ENCODE measurements at regions not wholly inside any gene's neighbourhood (a gene's known extent, or its start where the extent isn't known, plus 50 kb on each side); places are given as distances from the start of the nearest gene placed in this dataset.

DNA sequence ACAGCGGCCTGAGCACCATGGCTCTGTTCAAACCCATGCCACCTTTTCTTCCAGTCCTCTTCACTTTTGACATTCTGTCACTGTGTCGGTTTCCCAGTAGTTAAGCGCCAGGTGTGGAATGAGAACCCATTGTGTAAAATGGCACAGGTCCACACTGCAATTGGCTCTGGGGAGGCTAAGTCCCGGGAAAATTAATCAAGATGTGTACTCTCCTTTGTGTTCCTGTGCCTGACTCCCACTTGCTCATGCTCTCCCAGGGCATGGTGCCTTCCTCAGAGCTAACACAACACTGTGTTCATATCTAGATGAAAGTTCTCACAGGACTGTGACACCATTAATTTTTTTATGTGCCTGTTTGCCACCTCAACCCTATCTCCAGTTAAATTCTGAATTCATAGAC lies 59.0 kb upstream of the BTG3 start:
- Histone ChIP-seq H3K27me3 (ENCODE audit: control insufficient read depth, extremely low read depth, insufficient read depth, low read length) (no peaks in the 10 kb centered on the region), H3K27ac (ENCODE audit: control insufficient read depth, insufficient read depth, low read length) (no peak overlapping the region), H3K36me3 (ENCODE audit: control insufficient read depth in 2 of 2, extremely low read depth in 1 of 2, insufficient read depth in 2 of 2, low read length in 2 of 2) (no peaks in the 10 kb centered on the region), H3K9me3 (ENCODE audit: control insufficient read depth, low read depth, low read length) (no peaks in the 10 kb centered on the region), H2AFZ (ENCODE audit: control insufficient read depth, low read length) (no peak overlapping the region), H3K4me1 (ENCODE audit: control insufficient read depth, extremely low read depth, insufficient read depth, low read length) (peaks cover 15% of the 10 kb centered on the region), H4K20me1 (ENCODE audit: control insufficient read depth, extremely low read depth, insufficient read depth, low read length) (no peaks in the 10 kb centered on the region), H3K9me1 (ENCODE audit: control insufficient read depth, extremely low read depth, insufficient read depth, low read length) (no peaks in the 10 kb centered on the region), H3K9ac (ENCODE audit: control insufficient read depth, extremely low read depth, insufficient read depth, low read length) (no peak overlapping the region), H3K79me2 (ENCODE audit: control insufficient read depth, insufficient read depth, low read length) (no peaks in the 10 kb centered on the region), H3K4me3 (ENCODE audit: control insufficient read depth in 2 of 3, extremely low read depth in 1 of 3, insufficient read depth in 2 of 3, low read depth in 1 of 3, low read length in 3 of 3) (no peak overlapping the region), H3K4me2 (ENCODE audit: control insufficient read depth, extremely low read depth, insufficient read depth, low read depth, low read length) (no peak overlapping the region)
- TF ChIP-seq, protein P1, sequence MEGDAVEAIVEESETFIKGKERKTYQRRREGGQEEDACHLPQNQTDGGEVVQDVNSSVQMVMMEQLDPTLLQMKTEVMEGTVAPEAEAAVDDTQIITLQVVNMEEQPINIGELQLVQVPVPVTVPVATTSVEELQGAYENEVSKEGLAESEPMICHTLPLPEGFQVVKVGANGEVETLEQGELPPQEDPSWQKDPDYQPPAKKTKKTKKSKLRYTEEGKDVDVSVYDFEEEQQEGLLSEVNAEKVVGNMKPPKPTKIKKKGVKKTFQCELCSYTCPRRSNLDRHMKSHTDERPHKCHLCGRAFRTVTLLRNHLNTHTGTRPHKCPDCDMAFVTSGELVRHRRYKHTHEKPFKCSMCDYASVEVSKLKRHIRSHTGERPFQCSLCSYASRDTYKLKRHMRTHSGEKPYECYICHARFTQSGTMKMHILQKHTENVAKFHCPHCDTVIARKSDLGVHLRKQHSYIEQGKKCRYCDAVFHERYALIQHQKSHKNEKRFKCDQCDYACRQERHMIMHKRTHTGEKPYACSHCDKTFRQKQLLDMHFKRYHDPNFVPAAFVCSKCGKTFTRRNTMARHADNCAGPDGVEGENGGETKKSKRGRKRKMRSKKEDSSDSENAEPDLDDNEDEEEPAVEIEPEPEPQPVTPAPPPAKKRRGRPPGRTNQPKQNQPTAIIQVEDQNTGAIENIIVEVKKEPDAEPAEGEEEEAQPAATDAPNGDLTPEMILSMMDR (optimal IDR thresholded peaks at IDR 0.05 in 1 of 3, IDR thresholded peaks at IDR 0.05 in 1 of 3, conservative IDR thresholded peaks at IDR 0.05 in 1 of 3; ENCODE audit: extremely low read depth in 1 of 3, insufficient read depth in 2 of 3, low read length in 3 of 3): no peak
- no peak for TF ChIP-seq EZH2 (IDR thresholded peaks at IDR 0.05; ENCODE audit: low read length)
- dilution Hi-C loops (cut with MboI; ENCODE audit: extremely low pct_ligation_motif_present, low sequenced_read_pairs): no loop called here
- DNase-seq (ENCODE audit: low read depth, low spot score): no peak
- FAIRE-seq: no peak

DNA sequence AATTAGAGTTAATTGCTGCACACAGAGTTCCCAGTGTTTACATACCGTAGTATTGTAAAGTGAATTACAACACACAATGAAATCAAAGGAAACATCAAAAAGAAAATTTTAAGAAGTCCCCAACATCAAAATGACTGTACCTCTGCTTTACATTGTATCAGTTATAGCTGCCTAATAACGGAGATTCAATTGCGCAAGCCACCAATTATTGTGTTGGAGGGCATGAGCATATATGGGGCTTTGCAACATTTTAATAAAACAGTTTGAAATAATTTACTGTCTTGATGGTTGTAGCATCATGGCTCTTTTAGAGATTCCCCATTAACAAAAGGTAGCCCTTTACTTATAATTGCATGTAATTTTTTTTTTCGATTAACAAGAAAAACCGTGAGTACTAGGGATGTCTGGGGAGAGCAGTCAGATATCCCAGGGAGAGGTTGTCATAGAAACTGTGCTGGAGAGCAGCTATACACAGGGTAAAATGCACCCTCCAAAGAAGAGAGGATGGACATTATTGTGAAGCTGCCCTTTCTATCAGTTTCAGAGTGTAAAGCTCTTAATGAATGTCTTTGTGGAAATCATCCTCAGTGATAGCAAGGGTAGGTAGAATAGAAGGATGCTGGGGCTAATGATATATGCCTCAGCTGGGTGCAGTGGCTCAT lies 55.9 kb upstream of the BTG3 start:
- no peak overlapping the region for H2AFZ ChIP-seq (ENCODE audit: control insufficient read depth, low read length)
- dilution Hi-C loops (cut with MboI; ENCODE audit: extremely low pct_ligation_motif_present, low sequenced_read_pairs): no loop called here
- no peak overlapping the region for H3K4me2 ChIP-seq (ENCODE audit: control insufficient read depth, extremely low read depth, insufficient read depth, low read depth, low read length)
- H3K4me3 ChIP-seq (ENCODE audit: control insufficient read depth in 2 of 3, extremely low read depth in 1 of 3, insufficient read depth in 2 of 3, low read depth in 1 of 3, low read length in 3 of 3): no peak overlapping the region
- H3K36me3 ChIP-seq (ENCODE audit: control insufficient read depth in 2 of 2, extremely low read depth in 1 of 2, insufficient read depth in 2 of 2, low read length in 2 of 2): no peaks in the 10 kb centered on the region
- DNase-seq (ENCODE audit: low read depth, low spot score): no peak
- H3K9me3 ChIP-seq (ENCODE audit: control insufficient read depth, low read depth, low read length): no peaks in the 10 kb centered on the region
- no peaks in the 10 kb centered on the region for H3K79me2 ChIP-seq (ENCODE audit: control insufficient read depth, insufficient read depth, low read length)
- no peaks in the 10 kb centered on the region for H3K9me1 ChIP-seq (ENCODE audit: control insufficient read depth, extremely low read depth, insufficient read depth, low read length)
- H4K20me1 ChIP-seq (ENCODE audit: control insufficient read depth, extremely low read depth, insufficient read depth, low read length): no peaks in the 10 kb centered on the region
- H3K27ac ChIP-seq (ENCODE audit: control insufficient read depth, insufficient read depth, low read length): no peak overlapping the region
- H3K9ac ChIP-seq (ENCODE audit: control insufficient read depth, extremely low read depth, insufficient read depth, low read length): no peak overlapping the region
- no peak for TF ChIP-seq EZH2 (IDR thresholded peaks at IDR 0.05; ENCODE audit: low read length)
- TF ChIP-seq, protein P1 (optimal IDR thresholded peaks at IDR 0.05 in 1 of 3, IDR thresholded peaks at IDR 0.05 in 1 of 3, conservative IDR thresholded peaks at IDR 0.05 in 1 of 3; ENCODE audit: extremely low read depth in 1 of 3, insufficient read depth in 2 of 3, low read length in 3 of 3): no peak
- peaks cover 13% of the 10 kb centered on the region for H3K4me1 ChIP-seq (ENCODE audit: control insufficient read depth, extremely low read depth, insufficient read depth, low read length)
- no peaks in the 10 kb centered on the region for H3K27me3 ChIP-seq (ENCODE audit: control insufficient read depth, extremely low read depth, insufficient read depth, low read length)
- no peak for FAIRE-seq

Measured in keratinocyte (primary cell).